CD14-positive monocyte (primary cell): ENCODE measurements at regions not wholly inside any gene's neighbourhood (a gene's known extent, or its start where the extent isn't known, plus 50 kb on each side); places are given as distances from the start of the nearest gene placed in this dataset.
A peak's percentile ranks its signal among the peaks of the same experiment; 100 is the strongest.

Experiments
- DNase-seq, 3 donors: peaks; one replicate each; pipeline ENCODE4 v3.0.0-alpha.2; 2011 to 2022
- H2AFZ ChIP-seq: 2 replicates; pipeline ENCODE4 v1.6.0; 2012; ENCODE audit warnings: mild to moderate bottlenecking, low read depth, low read length, inconsistent platforms; ENCODE audit not compliant: insufficient read depth, poor library complexity, severe bottlenecking
- H3K27ac ChIP-seq, 2 donors: 1 replicate in 1 of 2; 2 replicates in 1 of 2; pipeline ENCODE4 v1.5.1; 2012 to 2013; ENCODE audit warnings: low read length in 2 of 2, control low read depth in 1 of 2, inconsistent platforms in 1 of 2, low read depth in 1 of 2, mild to moderate bottlenecking in 1 of 2
- H3K27me3 ChIP-seq, 2 donors: one replicate each; pipeline versions ENCODE4 v1.6.0 to v1.6.1; 2011 to 2013; ENCODE audit warnings: low read length in 2 of 2; ENCODE audit not compliant: control insufficient read depth in 2 of 2, insufficient read depth in 2 of 2
- H3K36me3 ChIP-seq, 2 donors: replicated peaks in 1 of 2; 1 replicate in 1 of 2; 2 replicates in 1 of 2; pipeline versions ENCODE4 v1.5.1 to v1.6.1; 2012 to 2013; ENCODE audit warnings: low read length in 2 of 2, control low read depth in 1 of 2, inconsistent platforms in 1 of 2, mild to moderate bottlenecking in 1 of 2; ENCODE audit not compliant: insufficient read depth in 2 of 2, control insufficient read depth in 1 of 2
- H3K4me1 ChIP-seq, 2 donors: 1 replicate in 1 of 2; 2 replicates in 1 of 2; pipeline versions ENCODE4 v1.5.1 to v1.6.1; 2012 to 2013; ENCODE audit warnings: low read length in 2 of 2, control low read depth in 1 of 2, inconsistent platforms in 1 of 2, mild to moderate bottlenecking in 1 of 2, moderate library complexity in 1 of 2; ENCODE audit not compliant: insufficient read depth in 2 of 2, control insufficient read depth in 1 of 2
- H3K4me2 ChIP-seq: replicated peaks from 2 replicates; pipeline ENCODE3; 2012; ENCODE audit warnings: low read length, moderate library complexity, mild to moderate bottlenecking; ENCODE audit not compliant: poor library complexity, severe bottlenecking; ENCODE audit errors: extremely low read depth
- H3K4me3 ChIP-seq, 3 experiments: fragments of 200-600 bp in 1 of 3; sonication (generic) in 1 of 3; replicated peaks in 1 of 3; 1 replicate in 2 of 3; 2 replicates in 1 of 3; pipeline ENCODE4 v1.5.1; 2011 to 2013; ENCODE audit warnings: low read length in 3 of 3, mild to moderate bottlenecking in 3 of 3, control low read depth in 2 of 3, low read depth in 2 of 3, inconsistent platforms in 1 of 3, moderate library complexity in 1 of 3
- H3K79me2 ChIP-seq: 2 replicates; pipeline ENCODE4 v1.6.0; 2012; ENCODE audit warnings: mild to moderate bottlenecking, control low read depth, inconsistent platforms, low read length, moderate library complexity; ENCODE audit not compliant: insufficient read depth
- H3K9ac ChIP-seq: 2 replicates; pipeline ENCODE4 v1.6.0; 2017; ENCODE audit warnings: low read length, mild to moderate bottlenecking; ENCODE audit not compliant: insufficient read depth, poor library complexity, severe bottlenecking
- H3K9me3 ChIP-seq, 2 donors: replicated peaks in 1 of 2; 1 replicate in 1 of 2; 2 replicates in 1 of 2; pipeline versions ENCODE4 v1.5.1 to v1.6.1; 2012 to 2013; ENCODE audit warnings: low read length in 2 of 2, control low read depth in 1 of 2; ENCODE audit not compliant: control insufficient read depth in 1 of 2, insufficient read depth in 1 of 2
- H4K20me1 ChIP-seq: 2 replicates; pipeline ENCODE4 v1.6.0; 2012; ENCODE audit warnings: mild to moderate bottlenecking, low read length, control low read depth, moderate library complexity; ENCODE audit not compliant: insufficient read depth
- H3K27ac Mint-ChIP-seq, 7 donors: one replicate each; pipeline ENCODE4 v1.8.0; 2020; ENCODE audit warnings: mild to moderate bottlenecking in 7 of 7, mixed read lengths in 7 of 7, moderate library complexity in 6 of 7, inconsistent platforms in 2 of 7
- H3K27me3 Mint-ChIP-seq, 3 donors: one replicate each; pipeline ENCODE4 v1.8.0; 2021 to 2022; ENCODE audit warnings: low read depth in 3 of 3, mild to moderate bottlenecking in 3 of 3, mixed read lengths in 3 of 3, moderate library complexity in 3 of 3, inconsistent platforms in 1 of 3
- H3K36me3 Mint-ChIP-seq, 2 donors: one replicate each; pipeline ENCODE4 v1.8.0; 2020; ENCODE audit warnings: mixed read lengths in 2 of 2, inconsistent platforms in 1 of 2, mild to moderate bottlenecking in 1 of 2
- H3K4me1 Mint-ChIP-seq: one replicate; pipeline ENCODE4 v1.8.0; 2020; ENCODE audit warnings: mild to moderate bottlenecking, mixed read lengths
- H3K4me3 Mint-ChIP-seq, 2 donors: one replicate each; pipeline ENCODE4 v1.8.0; 2020; ENCODE audit warnings: mild to moderate bottlenecking in 2 of 2, mixed read lengths in 2 of 2, moderate library complexity in 1 of 2
- H3K9me3 Mint-ChIP-seq, 7 donors: one replicate each; pipeline ENCODE4 v1.8.0; 2020 to 2022; ENCODE audit warnings: mixed read lengths in 7 of 7, mild to moderate bottlenecking in 6 of 7, moderate library complexity in 6 of 7, inconsistent platforms in 2 of 7
- WGBS: methylation state at CpG from one replicate; pipeline ENCODE4 v1.1.5; 2013; ENCODE audit warnings: missing lambda C conversion rate; ENCODE audit not compliant: insufficient coverage; 5-methylcytosine and 5-hydroxymethylcytosine counted together
- intact Hi-C, 2 donors: fragments of 100-400 bp; cut with micrococcal nuclease; formaldehyde crosslinking; loops; one replicate each; pipeline versions ENCODE4 v1.15.0 to v1.15.1; 2023
- TF ChIP-seq, protein P1 (sequence below): fragments of 200-600 bp; IDR thresholded peaks from one replicate; pipeline ENCODE4 v1.8.0; 2022; ENCODE audit warnings: antibody characterized with exemption, mild to moderate bottlenecking

- Histone ChIP-seq H3K27ac (no peak overlapping the region), H4K20me1 (no peaks in the 10 kb centered on the region), H3K4me1 (no peaks in the 10 kb centered on the region), H3K4me3 (no peak overlapping the region), H3K4me2 (no peak overlapping the region), H2AFZ (no peak overlapping the region), H3K9me3 (no peaks in the 10 kb centered on the region), H3K9ac (no peak overlapping the region), H3K79me2 (no peaks in the 10 kb centered on the region), H3K27me3 (peaks cover 0 to 2% of the 10 kb centered on the region in 2 donors), H3K36me3 (no peaks in the 10 kb centered on the region)
- WGBS = 96% methylated on average over 4 of the region's 5 CpGs
- no peak overlapping the region for H3K27ac Mint-ChIP-seq
- intact Hi-C loops = no loop called here
- TF ChIP-seq, protein P1, sequence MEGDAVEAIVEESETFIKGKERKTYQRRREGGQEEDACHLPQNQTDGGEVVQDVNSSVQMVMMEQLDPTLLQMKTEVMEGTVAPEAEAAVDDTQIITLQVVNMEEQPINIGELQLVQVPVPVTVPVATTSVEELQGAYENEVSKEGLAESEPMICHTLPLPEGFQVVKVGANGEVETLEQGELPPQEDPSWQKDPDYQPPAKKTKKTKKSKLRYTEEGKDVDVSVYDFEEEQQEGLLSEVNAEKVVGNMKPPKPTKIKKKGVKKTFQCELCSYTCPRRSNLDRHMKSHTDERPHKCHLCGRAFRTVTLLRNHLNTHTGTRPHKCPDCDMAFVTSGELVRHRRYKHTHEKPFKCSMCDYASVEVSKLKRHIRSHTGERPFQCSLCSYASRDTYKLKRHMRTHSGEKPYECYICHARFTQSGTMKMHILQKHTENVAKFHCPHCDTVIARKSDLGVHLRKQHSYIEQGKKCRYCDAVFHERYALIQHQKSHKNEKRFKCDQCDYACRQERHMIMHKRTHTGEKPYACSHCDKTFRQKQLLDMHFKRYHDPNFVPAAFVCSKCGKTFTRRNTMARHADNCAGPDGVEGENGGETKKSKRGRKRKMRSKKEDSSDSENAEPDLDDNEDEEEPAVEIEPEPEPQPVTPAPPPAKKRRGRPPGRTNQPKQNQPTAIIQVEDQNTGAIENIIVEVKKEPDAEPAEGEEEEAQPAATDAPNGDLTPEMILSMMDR = no peak
- H3K27me3 Mint-ChIP-seq = peaks cover 0 to 12% (median 8%) of the 10 kb centered on the region in 3 donors
- H3K36me3 Mint-ChIP-seq = no peaks in the 10 kb centered on the region
- no peak overlapping the region for H3K4me3 Mint-ChIP-seq
- no peak for DNase-seq
- H3K9me3 Mint-ChIP-seq = peaks cover 0 to 1% (median 0%) of the 10 kb centered on the region in 7 donors
- H3K4me1 Mint-ChIP-seq = peaks cover 4% of the 10 kb centered on the region
Observed at GRCh38 chr7:156529956-156530355, 110.6 kb upstream of the RNF32 start.

GRCh38 chr7:156527458-156527890 lies 113.1 kb upstream of the RNF32 start:
- H3K27ac Mint-ChIP-seq = peak overlapping the region in 1 of 7 donors; percentile 57
- no peak for DNase-seq
- Histone ChIP-seq H3K79me2 (no peaks in the 10 kb centered on the region), H3K9me3 (no peaks in the 10 kb centered on the region), H3K4me1 (no peaks in the 10 kb centered on the region), H2AFZ (no peak overlapping the region), H3K27me3 (peaks cover 0 to 2% of the 10 kb centered on the region in 2 donors), H3K36me3 (no peaks in the 10 kb centered on the region), H3K4me2 (no peak overlapping the region), H3K9ac (no peak overlapping the region), H3K27ac (no peak overlapping the region), H3K4me3 (no peak overlapping the region), H4K20me1 (no peaks in the 10 kb centered on the region)
- intact Hi-C loops = no loop called here
- TF ChIP-seq, protein P1 = no peak
- peaks cover 0 to 13% (median 11%) of the 10 kb centered on the region in 3 donors for H3K27me3 Mint-ChIP-seq
- peaks cover 0 to 2% (median 0%) of the 10 kb centered on the region in 7 donors for H3K9me3 Mint-ChIP-seq
- no peaks in the 10 kb centered on the region for H3K36me3 Mint-ChIP-seq
- no peak overlapping the region for H3K4me3 Mint-ChIP-seq
- 25% methylated on average over 2 of the region's 4 CpGs for WGBS
- H3K4me1 Mint-ChIP-seq = no peaks in the 10 kb centered on the region
